ENCODE measurements at regions not wholly inside any gene's neighbourhood (a gene's known extent, or its start where the extent isn't known, plus 50 kb on each side); places are given as distances from the start of the nearest gene placed in this dataset.

GRCh38 chr2:144630459-144631215 lies 110.7 kb upstream of the ZEB2 start:
- no peak for DNase-seq (ENCODE audit: low spot score, unreplicated experiment)
- Mint-ChIP-seq H3K27ac (no peak overlapping the region), H3K4me3 (ENCODE audit: low read depth) (no peak overlapping the region), H3K36me3 (ENCODE audit: insufficient read depth) (peaks cover 1% of the 10 kb centered on the region), H3K27me3 (no peaks in the 10 kb centered on the region), H3K4me1 (ENCODE audit: low read depth) (no peaks in the 10 kb centered on the region), H3K9me3 (ENCODE audit: low read depth) (peaks cover 11% of the 10 kb centered on the region)
- no peak for TF ChIP-seq CTCF (IDR thresholded peaks at IDR 0.05; ENCODE audit: unreplicated experiment)

- no peaks in the 10 kb centered on the region for H3K4me1 Mint-ChIP-seq (ENCODE audit: low read depth)
- no peak overlapping the region for H3K4me3 Mint-ChIP-seq (ENCODE audit: low read depth)
- H3K36me3 Mint-ChIP-seq (ENCODE audit: insufficient read depth): no peaks in the 10 kb centered on the region
- no peaks in the 10 kb centered on the region for H3K27me3 Mint-ChIP-seq
- no peak for TF ChIP-seq CTCF (IDR thresholded peaks at IDR 0.05; ENCODE audit: unreplicated experiment)
- no peak for DNase-seq (ENCODE audit: low spot score, unreplicated experiment)
- H3K9me3 Mint-ChIP-seq (ENCODE audit: low read depth): peaks cover 4% of the 10 kb centered on the region
- no peak overlapping the region for H3K27ac Mint-ChIP-seq
Observed at GRCh38 chr2:144629935-144630334, 110.0 kb upstream of the ZEB2 start.

- Mint-ChIP-seq H3K4me3 (ENCODE audit: low read depth) (no peak overlapping the region), H3K27me3 (no peaks in the 10 kb centered on the region), H3K36me3 (ENCODE audit: insufficient read depth) (no peaks in the 10 kb centered on the region), H3K4me1 (ENCODE audit: low read depth) (no peaks in the 10 kb centered on the region), H3K27ac (no peak overlapping the region), H3K9me3 (ENCODE audit: low read depth) (no peaks in the 10 kb centered on the region)
- no peak for DNase-seq (ENCODE audit: low spot score, unreplicated experiment)
- no peak for TF ChIP-seq CTCF (IDR thresholded peaks at IDR 0.05; ENCODE audit: unreplicated experiment)
Observed at GRCh38 chr2:144628566-144628965, 108.6 kb upstream of the ZEB2 start.

GRCh38 chr2:144625626-144626025 lies 105.7 kb upstream of the ZEB2 start:
- TF ChIP-seq CTCF (IDR thresholded peaks at IDR 0.05; ENCODE audit: unreplicated experiment): no peak
- H3K27me3 Mint-ChIP-seq: no peaks in the 10 kb centered on the region
- H3K27ac Mint-ChIP-seq: no peak overlapping the region
- H3K36me3 Mint-ChIP-seq (ENCODE audit: insufficient read depth): no peaks in the 10 kb centered on the region
- H3K4me3 Mint-ChIP-seq (ENCODE audit: low read depth): no peak overlapping the region
- H3K9me3 Mint-ChIP-seq (ENCODE audit: low read depth): peaks cover 16% of the 10 kb centered on the region
- no peaks in the 10 kb centered on the region for H3K4me1 Mint-ChIP-seq (ENCODE audit: low read depth)
- no peak for DNase-seq (ENCODE audit: low spot score, unreplicated experiment)

- H3K4me3 Mint-ChIP-seq (ENCODE audit: low read depth): no peak overlapping the region
- H3K27me3 Mint-ChIP-seq: no peaks in the 10 kb centered on the region
- H3K27ac Mint-ChIP-seq: no peak overlapping the region
- DNase-seq (ENCODE audit: low spot score, unreplicated experiment): no peak
- TF ChIP-seq CTCF (IDR thresholded peaks at IDR 0.05; ENCODE audit: unreplicated experiment): no peak
- no peaks in the 10 kb centered on the region for H3K36me3 Mint-ChIP-seq (ENCODE audit: insufficient read depth)
- H3K9me3 Mint-ChIP-seq (ENCODE audit: low read depth): peaks cover 16% of the 10 kb centered on the region
- no peaks in the 10 kb centered on the region for H3K4me1 Mint-ChIP-seq (ENCODE audit: low read depth)
Observed at GRCh38 chr2:144625226-144625625, 105.3 kb upstream of the ZEB2 start.

Measured in progenitor cell of endocrine pancreas (in vitro differentiated cells).